ENCODE measurements at regions not wholly inside any gene's neighbourhood (a gene's known extent, or its start where the extent isn't known, plus 50 kb on each side); places are given as distances from the start of the nearest gene placed in this dataset.

DNA sequence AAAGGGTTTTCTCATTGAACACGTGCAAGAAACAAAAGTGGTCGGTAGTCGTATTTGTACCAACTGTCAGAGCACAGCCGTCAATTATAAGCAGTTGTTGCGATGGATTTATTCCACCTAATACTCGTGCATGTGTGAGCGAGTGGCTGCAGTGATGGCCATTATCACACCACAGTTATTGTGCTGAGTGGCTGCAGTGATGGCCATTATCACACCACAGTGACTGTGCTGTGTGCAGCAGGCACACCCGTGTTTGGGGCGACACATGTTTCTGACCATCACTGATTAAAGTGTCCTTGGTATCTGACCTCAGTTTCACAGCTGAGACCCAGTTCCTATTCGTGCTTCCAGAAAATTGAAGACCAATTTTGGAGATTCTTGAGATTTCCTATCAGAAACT, 142.9 kb upstream of the PFKP start:
- DNase-seq (no peak), ATAC-seq (ENCODE audit: low read depth) (no peak)
- H3K56ac ChIP-seq (ENCODE audit: extremely low read depth, insufficient read depth, low read length): no peak overlapping the region
- 72% methylated on average over 7 of the region's 10 CpGs; no CpG with 5 or more reads in 1 of the 2 experiments for WGBS, 2 experiments (ENCODE audit: extremely low coverage in 2 of 2, insufficient read length in 1 of 2)
- H4K8ac ChIP-seq (ENCODE audit: low read depth in 2 of 2, low read length in 2 of 2): no peak overlapping the region
- H3K18ac ChIP-seq (ENCODE audit: low read depth, low read length): no peak overlapping the region
- no peaks in the 10 kb centered on the region for H3K9me3 ChIP-seq (ENCODE audit: control insufficient read depth, insufficient read depth, low read length)
- H2AK9ac ChIP-seq (replicated peaks; ENCODE audit: low read depth, low read length, poor library complexity): no peak overlapping the region
- H3K23ac ChIP-seq (ENCODE audit: low read depth, low read length): no peak overlapping the region
- CTCF ChIA-PET: no interaction called here
- H3K4me1 ChIP-seq (ENCODE audit: control insufficient read depth, insufficient read depth, low read length): 0 out of 2 replicates have a peak, but pooled peaks cover 1% of the 10 kb centered on the region
- H4K91ac ChIP-seq (ENCODE audit: insufficient read depth, low read depth, low read length): no peak overlapping the region
- no peaks in the 10 kb centered on the region for H3K79me1 ChIP-seq (ENCODE audit: low read depth in 1 of 2, low read length in 2 of 2)
- H3K36me3 ChIP-seq (ENCODE audit: control insufficient read depth, insufficient read depth, low read length): no peaks in the 10 kb centered on the region
- no TSS peak for BruUV-seq (replicated peaks)
- no peak overlapping the region for H4K5ac ChIP-seq (ENCODE audit: low read depth, low read length)
- H3K4me2 ChIP-seq (ENCODE audit: low read depth, low read length): no peak overlapping the region
- H2AFZ ChIP-seq (replicated peaks; ENCODE audit: low read length, poor library complexity): no peak overlapping the region
- H3K9ac ChIP-seq (ENCODE audit: low read depth, low read length): no peak overlapping the region
- no peak overlapping the region for H3K14ac ChIP-seq (replicated peaks; ENCODE audit: low read depth, low read length)
- H3K27ac ChIP-seq (ENCODE audit: insufficient read depth, low read length): no peak overlapping the region
- H4K20me1 ChIP-seq (ENCODE audit: insufficient read depth, low read length): no peaks in the 10 kb centered on the region
- intact Hi-C loops (cut with micrococcal nuclease) (loop anchor here (10.0 kb wide), 1 partner anchor 1810 kb away; no protein-coding TSS in a partner anchor), in situ Hi-C loops (cut with MboI; ENCODE audit: low sequenced_read_pairs) (no loop called here), dilution Hi-C loops (cut with HindIII; ENCODE audit: low sequenced_read_pairs, unreplicated experiment) (no loop called here)
- POLR2A ChIA-PET (ENCODE audit: unreplicated experiment): no interaction called here
- H2BK5ac ChIP-seq (ENCODE audit: low read depth, low read length, poor library complexity, severe bottlenecking): no peak overlapping the region
- no peak overlapping the region for H2AK5ac ChIP-seq (ENCODE audit: low read depth, low read length)
- no peak for TF ChIP-seq MAFK (IDR thresholded peaks at IDR 0.05; ENCODE audit: low read depth, low read length)
- TF ChIP-seq, protein P1, sequence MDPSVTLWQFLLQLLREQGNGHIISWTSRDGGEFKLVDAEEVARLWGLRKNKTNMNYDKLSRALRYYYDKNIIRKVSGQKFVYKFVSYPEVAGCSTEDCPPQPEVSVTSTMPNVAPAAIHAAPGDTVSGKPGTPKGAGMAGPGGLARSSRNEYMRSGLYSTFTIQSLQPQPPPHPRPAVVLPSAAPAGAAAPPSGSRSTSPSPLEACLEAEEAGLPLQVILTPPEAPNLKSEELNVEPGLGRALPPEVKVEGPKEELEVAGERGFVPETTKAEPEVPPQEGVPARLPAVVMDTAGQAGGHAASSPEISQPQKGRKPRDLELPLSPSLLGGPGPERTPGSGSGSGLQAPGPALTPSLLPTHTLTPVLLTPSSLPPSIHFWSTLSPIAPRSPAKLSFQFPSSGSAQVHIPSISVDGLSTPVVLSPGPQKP (IDR thresholded peaks at IDR 0.05; ENCODE audit: borderline replicate concordance, low read depth, low read length): no peak
- TF ChIP-seq FOS (IDR thresholded peaks at IDR 0.05; ENCODE audit: low read depth, low read length): no peak
- TF ChIP-seq POLR2A (IDR thresholded peaks at IDR 0.05; ENCODE audit: low read depth, low read length): no peak
- TF ChIP-seq BHLHE40 (IDR thresholded peaks at IDR 0.05; ENCODE audit: low read depth, low read length): no peak
- TF ChIP-seq MAZ (IDR thresholded peaks at IDR 0.05; ENCODE audit: borderline replicate concordance, low read depth, low read length): no peak
- TF ChIP-seq CEBPB (IDR thresholded peaks at IDR 0.05; ENCODE audit: low read depth, low read length): no peak
- no peak for TF ChIP-seq MXI1 (IDR thresholded peaks at IDR 0.05; ENCODE audit: borderline replicate concordance, low read depth, low read length)
- no peak for TF ChIP-seq RAD21 (IDR thresholded peaks at IDR 0.05; ENCODE audit: low read length)
- TF ChIP-seq RFX5 (IDR thresholded peaks at IDR 0.05; ENCODE audit: low read depth, low read length): no peak
- TF ChIP-seq RCOR1 (IDR thresholded peaks at IDR 0.05; ENCODE audit: insufficient replicate concordance, low read length): no peak
- no peak for TF ChIP-seq NFE2L2 (IDR thresholded peaks at IDR 0.05; ENCODE audit: low read depth, low read length)
- no peak for TF ChIP-seq CHD1 (IDR thresholded peaks at IDR 0.05; ENCODE audit: low read depth, low read length)
- TF ChIP-seq, protein P2, sequence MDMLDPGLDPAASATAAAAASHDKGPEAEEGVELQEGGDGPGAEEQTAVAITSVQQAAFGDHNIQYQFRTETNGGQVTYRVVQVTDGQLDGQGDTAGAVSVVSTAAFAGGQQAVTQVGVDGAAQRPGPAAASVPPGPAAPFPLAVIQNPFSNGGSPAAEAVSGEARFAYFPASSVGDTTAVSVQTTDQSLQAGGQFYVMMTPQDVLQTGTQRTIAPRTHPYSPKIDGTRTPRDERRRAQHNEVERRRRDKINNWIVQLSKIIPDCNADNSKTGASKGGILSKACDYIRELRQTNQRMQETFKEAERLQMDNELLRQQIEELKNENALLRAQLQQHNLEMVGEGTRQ (IDR thresholded peaks at IDR 0.05; ENCODE audit: low read depth, low read length): no peak
- no peak overlapping the region for H2BK15ac ChIP-seq (ENCODE audit: low read depth, low read length)
- H3K4me3 ChIP-seq (ENCODE audit: insufficient read depth, low read depth, low read length): no peak overlapping the region
- H3K4ac ChIP-seq (ENCODE audit: low read depth, low read length): no peak overlapping the region
- no peaks in the 10 kb centered on the region; the same call in 1 of the 2 replicates for H3K9me1 ChIP-seq (ENCODE audit: insufficient read depth, low read length)
- H2BK120ac ChIP-seq (ENCODE audit: low read depth, low read length): no peak overlapping the region
- peaks cover 11% of the 10 kb centered on the region for H3K27me3 ChIP-seq (ENCODE audit: control insufficient read depth, insufficient read depth, low read length)
- H2BK20ac ChIP-seq (ENCODE audit: low read depth, low read length): no peak overlapping the region
